Peyer's patch (tissue), 4 donors: ENCODE measurements at regions not wholly inside any gene's neighbourhood (a gene's known extent, or its start where the extent isn't known, plus 50 kb on each side); places are given as distances from the start of the nearest gene placed in this dataset.

Experiments
- POLR2A ChIP-seq, 2 donors: fragments of 450-650 bp; IDR thresholded peaks; one replicate each; pipeline ENCODE4 v1.5.1; 2017; ENCODE audit warnings: antibody characterized with exemption in 2 of 2, mild to moderate bottlenecking in 2 of 2, moderate library complexity in 2 of 2
- TF ChIP-seq, protein P1 (sequence below), 6 experiments: fragments of 450-650 bp in 4 of 6; fragments of 200-600 bp in 2 of 6; sonication (generic) in 1 of 6; IDR thresholded peaks; one replicate each; pipeline ENCODE4 v1.5.1; 2017 to 2019; ENCODE audit warnings: antibody characterized with exemption in 6 of 6, mild to moderate bottlenecking in 3 of 6, moderate library complexity in 1 of 6

DNA sequence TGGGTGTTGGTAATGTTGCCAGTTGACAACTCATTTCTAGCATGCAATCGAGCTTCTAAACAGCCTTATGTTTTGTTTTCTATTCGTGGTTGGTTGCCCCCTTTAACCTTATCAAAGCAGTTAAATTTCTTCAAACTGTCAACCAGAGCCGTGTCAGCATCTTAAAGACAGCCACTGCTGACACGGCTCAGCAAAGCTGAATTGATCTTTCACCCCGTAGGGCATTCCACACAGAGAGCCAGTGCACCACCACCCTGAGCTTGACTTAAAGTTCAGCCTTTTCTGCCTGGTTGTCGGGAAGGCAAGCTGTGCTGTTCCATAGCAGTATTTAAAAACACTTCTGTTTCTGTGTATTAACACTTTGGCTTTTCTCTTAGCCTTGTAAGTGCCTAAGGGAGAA is 355.0 kb upstream of the CHST9 start:
- TF ChIP-seq, protein P1, sequence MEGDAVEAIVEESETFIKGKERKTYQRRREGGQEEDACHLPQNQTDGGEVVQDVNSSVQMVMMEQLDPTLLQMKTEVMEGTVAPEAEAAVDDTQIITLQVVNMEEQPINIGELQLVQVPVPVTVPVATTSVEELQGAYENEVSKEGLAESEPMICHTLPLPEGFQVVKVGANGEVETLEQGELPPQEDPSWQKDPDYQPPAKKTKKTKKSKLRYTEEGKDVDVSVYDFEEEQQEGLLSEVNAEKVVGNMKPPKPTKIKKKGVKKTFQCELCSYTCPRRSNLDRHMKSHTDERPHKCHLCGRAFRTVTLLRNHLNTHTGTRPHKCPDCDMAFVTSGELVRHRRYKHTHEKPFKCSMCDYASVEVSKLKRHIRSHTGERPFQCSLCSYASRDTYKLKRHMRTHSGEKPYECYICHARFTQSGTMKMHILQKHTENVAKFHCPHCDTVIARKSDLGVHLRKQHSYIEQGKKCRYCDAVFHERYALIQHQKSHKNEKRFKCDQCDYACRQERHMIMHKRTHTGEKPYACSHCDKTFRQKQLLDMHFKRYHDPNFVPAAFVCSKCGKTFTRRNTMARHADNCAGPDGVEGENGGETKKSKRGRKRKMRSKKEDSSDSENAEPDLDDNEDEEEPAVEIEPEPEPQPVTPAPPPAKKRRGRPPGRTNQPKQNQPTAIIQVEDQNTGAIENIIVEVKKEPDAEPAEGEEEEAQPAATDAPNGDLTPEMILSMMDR (IDR thresholded peaks at IDR 0.05) = no peak
- no peak for TF ChIP-seq POLR2A (IDR thresholded peaks at IDR 0.05)
